HepG2 (cell line): ENCODE measurements at regions not wholly inside any gene's neighbourhood (a gene's known extent, or its start where the extent isn't known, plus 50 kb on each side); places are given as distances from the start of the nearest gene placed in this dataset.

Experiments
- ADNP ChIP-seq: sonication (generic); formaldehyde crosslinking; IDR thresholded peaks from 2 replicates; pipeline ENCODE4 v1.4.0; 2020; ENCODE audit warnings: missing genetic modification reagents
- CBFB ChIP-seq: sonication (generic); formaldehyde crosslinking; IDR thresholded peaks from 2 replicates; pipeline ENCODE4 v1.4.0; 2020; ENCODE audit warnings: missing genetic modification reagents
- FOXA1 ChIP-seq, 2 experiments: fragments of 450-650 bp in 1 of 2; sonication (generic) in 1 of 2; formaldehyde crosslinking in 1 of 2; IDR thresholded peaks; 2 replicates each; pipeline versions ENCODE4 v1.4.0 to v1.6.1; 2016 to 2020; ENCODE audit warnings: missing genetic modification reagents in 1 of 2
- MAZ ChIP-seq, 2 experiments: sonication (generic) in 1 of 2; formaldehyde crosslinking in 1 of 2; IDR thresholded peaks; 2 replicates each; pipeline versions ENCODE4 v1.5.0 to v1.6.1; 2012 to 2020; ENCODE audit warnings: low read depth in 2 of 2, mild to moderate bottlenecking in 2 of 2, borderline replicate concordance in 1 of 2, improper control_type of control experiment in 1 of 2, low read length in 1 of 2, missing genetic modification reagents in 1 of 2, moderate library complexity in 1 of 2
- MTA3 ChIP-seq: sonication (generic); formaldehyde crosslinking; IDR thresholded peaks from 2 replicates; pipeline ENCODE4 v1.4.0; 2020; ENCODE audit warnings: missing genetic modification reagents
- NR3C1 ChIP-seq: sonication (generic); formaldehyde crosslinking; IDR thresholded peaks from 2 replicates; pipeline ENCODE4 v1.4.0; 2020; ENCODE audit warnings: missing genetic modification reagents
- REST ChIP-seq, 2 experiments: IDR thresholded peaks; 2 replicates each; pipeline ENCODE4 v1.6.1; 2011 to 2012; ENCODE audit warnings: low read length in 2 of 2, borderline replicate concordance in 1 of 2, low read depth in 1 of 2, mild to moderate bottlenecking in 1 of 2, moderate library complexity in 1 of 2
- ZFP36L1 ChIP-seq: sonication (generic); formaldehyde crosslinking; IDR thresholded peaks from 2 replicates; pipeline ENCODE4 v1.8.0; 2022; ENCODE audit warnings: mild to moderate bottlenecking, missing genetic modification reagents, moderate library complexity
- ZNF773 ChIP-seq: sonication (generic); formaldehyde crosslinking; IDR thresholded peaks from 2 replicates; pipeline ENCODE4 v1.4.0; 2020; ENCODE audit warnings: missing genetic modification reagents, borderline replicate concordance
- TF ChIP-seq, protein P1 (sequence below): sonication (generic); formaldehyde crosslinking; IDR thresholded peaks from 2 replicates; pipeline ENCODE4 v1.8.0; 2022; ENCODE audit warnings: mild to moderate bottlenecking, missing genetic modification reagents

- TF ChIP-seq FOXA1 (IDR thresholded peaks at IDR 0.05) (no peak), FOXA1 (CRISPR knock-in tag; IDR thresholded peaks at IDR 0.05) (no peak), CBFB (CRISPR knock-in tag) (no peak), ADNP (CRISPR knock-in tag) (no peak), REST (IDR thresholded peaks at IDR 0.05; ENCODE audit: borderline replicate concordance in 1 of 2, low read depth in 1 of 2, low read length in 2 of 2) (no peak), NR3C1 (no peak), ZNF773 (CRISPR knock-in tag) (no peak), ZFP36L1 (CRISPR knock-in tag) (no peak), MTA3 (CRISPR knock-in tag) (no peak), MAZ (IDR thresholded peaks at IDR 0.05; ENCODE audit: borderline replicate concordance, low read depth, low read length) (no peak), MAZ (CRISPR knock-in tag; IDR thresholded peaks at IDR 0.05; ENCODE audit: low read depth) (no peak)
- TF ChIP-seq, protein P1, sequence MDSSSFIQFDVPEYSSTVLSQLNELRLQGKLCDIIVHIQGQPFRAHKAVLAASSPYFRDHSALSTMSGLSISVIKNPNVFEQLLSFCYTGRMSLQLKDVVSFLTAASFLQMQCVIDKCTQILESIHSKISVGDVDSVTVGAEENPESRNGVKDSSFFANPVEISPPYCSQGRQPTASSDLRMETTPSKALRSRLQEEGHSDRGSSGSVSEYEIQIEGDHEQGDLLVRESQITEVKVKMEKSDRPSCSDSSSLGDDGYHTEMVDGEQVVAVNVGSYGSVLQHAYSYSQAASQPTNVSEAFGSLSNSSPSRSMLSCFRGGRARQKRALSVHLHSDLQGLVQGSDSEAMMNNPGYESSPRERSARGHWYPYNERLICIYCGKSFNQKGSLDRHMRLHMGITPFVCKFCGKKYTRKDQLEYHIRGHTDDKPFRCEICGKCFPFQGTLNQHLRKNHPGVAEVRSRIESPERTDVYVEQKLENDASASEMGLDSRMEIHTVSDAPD = no peak
Observed at GRCh38 chr3:34300621-34301020, 502.2 kb downstream of the PDCD6IP start.
